T-helper 2 cell treated with Interferon-gamma antibody and Interleukin-4, amounts not matched to agents 100 ng/mL and 5 ng/mL, for 36 hours (primary cell): ENCODE measurements at regions not wholly inside any gene's neighbourhood (a gene's known extent, or its start where the extent isn't known, plus 50 kb on each side); places are given as distances from the start of the nearest gene placed in this dataset.

ENCODE experiments used
- intact Hi-C: fragments of 100-400 bp; cut with micrococcal nuclease; formaldehyde crosslinking; loops from one replicate; pipeline ENCODE4 v1.15.1; 2023

DNA sequence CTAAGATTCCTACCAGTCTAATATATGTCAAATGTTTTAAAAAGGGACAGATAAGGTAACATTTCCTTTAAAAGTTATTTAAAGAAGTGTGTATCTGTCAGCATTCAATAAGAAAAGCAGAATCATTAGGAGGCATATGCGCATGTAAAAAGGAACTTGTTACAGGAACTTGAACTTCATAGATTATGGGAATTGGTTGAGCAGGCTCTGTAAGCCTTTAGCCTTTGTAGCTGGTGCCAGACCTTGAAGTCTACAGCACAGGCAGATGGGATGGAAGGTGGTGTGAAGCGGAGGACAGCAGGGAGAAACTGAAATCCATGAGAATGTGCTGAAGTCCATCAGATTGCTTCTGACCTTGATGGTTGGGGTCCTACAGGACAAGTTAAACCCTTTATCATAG lies 138.3 kb upstream of the ST6GAL2 start:
- intact Hi-C loops = no loop called here

DNA sequence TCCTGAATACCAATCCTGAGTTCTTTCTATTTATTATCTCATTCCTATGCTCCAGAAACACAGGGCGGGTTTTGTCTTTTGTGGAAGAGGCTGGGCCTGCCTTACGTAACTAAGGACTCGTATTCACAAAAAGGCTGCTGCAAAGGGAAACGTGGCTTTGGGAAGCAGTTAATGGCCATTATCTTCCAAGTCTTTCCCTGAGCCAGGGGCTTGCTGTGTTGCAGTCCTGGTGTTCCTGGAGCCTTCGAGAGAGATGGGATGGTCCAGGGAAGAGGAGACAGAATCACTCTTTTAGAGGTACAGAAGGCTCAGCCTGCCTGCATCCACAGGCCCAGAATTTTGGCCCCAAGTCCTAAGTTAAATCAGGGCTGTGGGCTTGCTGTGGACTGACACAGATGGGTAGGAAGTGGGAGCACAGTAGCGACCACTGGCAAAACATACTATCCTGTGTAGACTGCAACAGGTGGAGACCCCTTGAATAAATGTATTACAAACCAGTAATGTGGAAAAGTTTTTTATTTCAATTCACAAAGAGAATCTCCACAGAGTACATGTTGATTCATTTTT lies 139.4 kb upstream of the ST6GAL2 start:
- intact Hi-C loops = no loop called here

DNA sequence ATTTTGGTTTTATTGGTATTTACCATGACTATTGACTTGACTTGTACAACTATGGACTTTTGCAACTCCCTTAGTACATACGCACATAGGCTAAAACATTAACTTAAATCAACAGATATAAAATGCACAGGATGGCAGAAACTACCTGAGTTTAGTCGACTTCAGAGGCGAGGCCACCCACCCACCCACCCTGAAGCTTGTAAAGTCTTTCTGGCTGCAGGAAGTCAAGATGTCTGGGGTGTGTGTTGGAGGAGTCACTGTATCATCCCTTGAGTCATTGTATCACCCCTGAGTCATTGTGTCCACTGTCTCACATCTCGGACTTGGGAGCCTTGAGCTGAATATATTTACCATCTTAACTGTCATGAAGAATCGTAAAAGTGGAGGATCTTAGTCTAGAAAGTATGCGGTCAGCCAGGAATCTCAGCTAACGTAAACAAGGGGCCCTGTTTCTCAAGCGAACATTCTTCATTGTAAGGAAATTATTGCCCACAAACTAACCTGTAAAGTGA lies 140.0 kb upstream of the ST6GAL2 start:
- intact Hi-C loops = no loop called here

DNA sequence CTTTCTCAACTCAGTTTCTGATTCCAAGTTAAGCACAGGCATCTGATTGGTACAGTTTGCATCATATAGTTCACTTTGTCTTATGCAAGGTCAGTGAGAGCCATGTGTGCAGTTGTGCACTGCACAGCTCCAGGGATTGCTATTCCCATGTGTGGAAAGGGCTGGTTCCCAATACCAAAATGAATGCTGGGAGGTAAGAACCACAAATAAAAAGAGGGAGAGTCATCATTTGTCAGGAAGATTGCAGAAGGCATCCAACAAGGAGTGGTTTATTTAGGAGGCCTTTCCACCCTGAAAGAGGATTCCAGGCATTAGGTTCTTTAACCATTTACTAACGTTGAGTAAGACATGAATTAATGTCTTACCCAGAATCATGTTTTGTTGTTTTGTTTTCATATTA lies 141.2 kb upstream of the ST6GAL2 start:
- intact Hi-C loops = no loop called here

DNA sequence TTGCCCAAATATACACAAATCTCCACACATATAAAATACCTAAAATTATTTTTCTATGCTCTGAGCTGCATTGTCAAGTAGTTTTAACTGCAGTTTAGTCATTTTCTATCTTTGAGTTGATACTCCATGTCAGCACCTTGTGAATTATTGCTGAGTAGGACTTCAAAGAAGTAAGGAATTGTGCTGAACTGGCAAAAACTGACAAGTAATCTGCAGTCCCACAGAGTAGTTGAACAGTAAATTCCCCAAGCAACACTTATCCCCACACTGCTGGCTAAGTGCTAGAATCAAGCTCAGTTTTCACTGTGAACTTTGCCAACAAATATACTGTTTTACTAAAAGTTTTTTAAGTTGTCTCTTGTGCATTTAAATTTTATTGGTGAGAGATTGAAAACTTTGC lies 141.8 kb upstream of the ST6GAL2 start:
- intact Hi-C loops = no loop called here

DNA sequence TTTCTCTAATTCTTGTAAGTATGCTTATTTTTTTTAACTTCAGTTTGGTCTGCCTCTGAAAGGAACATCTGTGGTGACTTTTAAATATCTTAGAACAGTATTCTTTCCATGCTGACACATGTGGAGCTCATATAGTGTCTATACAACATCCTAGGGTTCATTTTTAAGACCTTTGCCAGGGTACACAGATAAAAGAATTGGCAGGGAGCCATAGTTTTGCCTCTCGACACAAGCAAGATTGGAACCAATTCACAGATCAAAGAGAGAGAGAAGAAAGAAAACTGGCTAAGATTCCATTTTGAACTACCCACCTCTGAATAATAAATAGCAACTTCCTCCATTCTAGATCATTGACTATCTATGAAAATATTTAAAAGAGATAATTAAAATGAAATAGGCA lies 142.7 kb upstream of the ST6GAL2 start:
- intact Hi-C loops = no loop called here

DNA sequence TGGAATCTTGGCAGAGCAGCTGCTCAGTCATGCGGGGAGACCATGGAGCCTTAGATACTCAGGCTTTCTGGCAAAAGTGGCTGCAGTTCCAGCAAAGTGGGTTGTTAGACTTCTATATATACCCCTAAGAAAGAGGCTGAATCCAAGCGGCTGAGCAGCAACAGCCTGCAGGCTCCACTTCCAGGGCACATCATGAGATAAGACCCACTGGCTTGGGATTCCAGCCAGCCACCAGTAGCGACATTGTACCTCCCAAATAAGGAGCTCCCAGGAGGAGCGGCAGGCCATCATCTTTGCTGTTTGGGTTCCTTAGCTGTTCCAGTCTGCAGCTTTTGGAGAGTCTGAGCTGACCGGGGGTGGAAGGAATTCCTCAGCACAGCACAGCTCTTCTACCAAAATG lies 150.3 kb upstream of the ST6GAL2 start:
- intact Hi-C loops = no loop called here

DNA sequence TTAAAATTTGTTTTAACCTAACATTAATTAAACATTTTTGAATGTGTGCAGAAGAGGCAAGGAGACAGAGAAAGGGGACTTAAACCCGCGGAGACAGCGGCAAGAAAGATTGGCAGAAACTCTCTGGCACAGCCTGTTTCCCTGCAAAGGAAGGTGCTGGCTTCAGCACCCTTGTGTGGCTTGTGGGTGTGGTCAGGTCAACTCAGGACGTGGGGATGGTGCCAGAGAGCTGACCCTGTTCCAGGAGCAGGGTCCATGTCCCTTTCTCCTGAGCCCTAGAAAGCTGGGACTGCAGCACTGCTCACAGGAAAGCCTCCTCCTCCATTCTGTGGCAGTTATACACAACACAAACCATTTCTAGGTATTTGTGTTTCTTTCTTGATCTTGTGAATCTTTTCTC lies 176.2 kb upstream of the ST6GAL2 start:
- intact Hi-C loops = no loop called here

DNA sequence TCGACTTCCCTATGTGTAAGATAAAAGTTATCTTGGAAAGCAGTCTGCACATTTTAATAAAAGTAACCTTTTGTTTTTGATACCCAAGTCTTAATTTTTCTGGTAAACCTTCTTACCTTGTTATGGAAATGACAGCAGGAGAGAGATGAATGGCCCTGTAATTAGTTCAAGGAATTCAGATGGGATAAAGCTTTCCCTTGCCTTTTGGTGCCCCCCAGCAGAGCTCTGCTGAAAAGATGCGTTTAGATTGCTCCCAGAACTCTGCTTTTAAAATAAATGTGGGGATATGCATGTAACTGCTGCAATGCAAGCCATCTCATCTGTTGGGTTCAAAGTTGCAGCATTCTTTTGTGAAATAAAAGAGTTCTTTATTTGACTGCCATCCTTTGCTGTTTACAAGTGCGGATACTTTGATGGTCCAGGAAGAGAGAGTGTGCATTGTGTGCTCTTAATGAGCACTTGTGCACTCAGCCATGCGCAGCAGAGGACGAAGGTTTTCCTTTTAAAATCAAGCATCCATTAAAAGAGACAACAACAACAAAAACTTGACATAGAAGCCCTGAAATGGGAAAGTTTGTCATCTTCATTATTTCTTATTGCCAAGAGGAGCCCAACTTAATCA lies 176.7 kb upstream of the ST6GAL2 start:
- intact Hi-C loops = no loop called here

DNA sequence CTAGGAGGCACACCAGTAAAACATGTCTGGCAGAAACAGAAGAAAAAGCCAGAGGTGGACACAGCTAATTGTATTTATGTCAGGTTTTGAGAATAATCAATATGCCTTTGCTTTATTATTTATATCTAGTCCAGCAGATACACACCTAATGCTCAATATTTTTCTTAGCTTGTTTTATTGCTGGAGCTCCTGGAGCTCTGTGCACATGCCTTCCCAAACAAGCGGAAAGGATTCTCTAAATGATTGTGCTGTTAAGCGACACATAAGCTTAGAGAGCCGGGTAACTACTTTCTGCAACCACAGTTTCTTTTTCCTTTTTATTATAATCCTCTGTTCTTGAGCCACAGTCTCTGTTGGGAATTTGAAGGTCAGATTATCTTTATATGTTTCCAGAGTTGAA lies 177.3 kb upstream of the ST6GAL2 start:
- intact Hi-C loops = no loop called here

DNA sequence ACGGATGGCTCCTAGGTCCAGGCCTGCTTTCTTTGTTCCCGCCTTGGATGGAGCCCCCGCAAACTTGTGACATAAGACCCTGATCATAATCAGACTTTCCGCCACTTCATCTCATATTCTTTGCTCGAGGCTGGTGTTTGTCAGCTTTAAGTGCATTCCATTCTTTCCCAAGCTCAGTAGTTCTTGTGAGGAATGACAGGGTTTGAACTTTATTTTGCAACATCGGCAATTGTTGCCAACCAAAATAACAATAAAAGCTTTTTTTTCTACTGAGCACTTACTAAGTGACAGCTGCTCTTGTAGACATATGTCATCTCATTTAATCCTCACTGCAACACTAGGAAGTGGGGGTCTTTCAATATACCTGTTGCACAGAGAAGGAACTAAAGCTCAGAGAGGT lies 178.8 kb upstream of the ST6GAL2 start:
- intact Hi-C loops = no loop called here

DNA sequence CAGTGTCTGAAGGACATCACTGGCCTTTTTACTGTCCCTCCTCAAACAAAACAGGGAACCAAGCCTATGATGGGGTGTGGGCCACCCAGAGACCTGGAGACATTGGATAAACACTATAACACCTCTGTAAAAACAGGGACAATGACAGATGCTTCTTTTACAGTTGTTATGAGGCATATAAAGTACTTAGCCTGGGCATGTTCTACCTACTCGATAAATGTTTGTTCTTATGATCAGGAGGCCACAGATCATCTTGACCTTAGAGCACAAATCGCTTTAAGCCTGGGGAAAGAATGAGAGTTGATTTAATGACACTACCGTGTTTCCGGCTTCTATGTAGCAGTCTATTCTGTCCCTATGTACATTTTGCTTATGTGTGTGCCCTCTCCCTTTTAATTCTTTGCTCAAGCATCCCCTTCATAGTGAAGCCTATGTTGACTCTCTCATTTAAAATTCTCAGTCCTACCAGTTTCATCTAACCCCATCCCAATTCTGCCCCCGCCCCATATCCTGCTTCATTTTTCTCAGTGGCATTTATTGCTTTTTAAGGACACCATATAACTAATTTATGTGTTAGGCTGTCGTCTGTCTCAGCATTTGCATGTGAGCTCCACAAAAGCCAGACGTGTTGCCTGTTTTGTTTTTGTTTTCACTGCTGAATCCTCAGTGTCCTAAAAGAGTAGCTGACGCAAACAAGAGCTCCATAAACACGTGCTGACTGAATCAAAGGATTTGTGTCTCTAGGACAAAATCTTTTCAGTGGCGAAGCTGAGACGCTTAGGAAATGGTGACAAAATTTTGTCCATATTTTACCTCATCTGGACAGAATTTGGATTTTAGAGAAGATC lies 182.3 kb upstream of the ST6GAL2 start:
- intact Hi-C loops = no loop called here

DNA sequence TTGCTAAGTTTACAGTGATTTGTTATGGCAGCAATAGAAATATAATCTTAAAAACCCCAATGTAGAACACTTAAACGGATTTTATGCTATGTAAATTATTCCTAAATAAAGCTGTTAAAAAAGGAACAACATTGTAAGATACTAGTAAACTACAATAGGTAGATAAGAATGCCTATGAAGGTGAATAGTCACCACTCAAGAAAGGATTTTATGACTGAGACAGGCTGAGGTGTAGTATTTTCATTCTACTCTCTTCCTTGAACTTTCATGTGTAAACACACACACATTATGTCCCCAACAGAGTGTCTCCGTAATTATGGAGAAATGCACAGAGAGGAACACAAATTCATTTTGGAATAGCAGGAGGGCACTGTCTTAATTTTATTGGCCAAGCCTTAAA lies 183.9 kb upstream of the ST6GAL2 start:
- intact Hi-C loops = no loop called here

DNA sequence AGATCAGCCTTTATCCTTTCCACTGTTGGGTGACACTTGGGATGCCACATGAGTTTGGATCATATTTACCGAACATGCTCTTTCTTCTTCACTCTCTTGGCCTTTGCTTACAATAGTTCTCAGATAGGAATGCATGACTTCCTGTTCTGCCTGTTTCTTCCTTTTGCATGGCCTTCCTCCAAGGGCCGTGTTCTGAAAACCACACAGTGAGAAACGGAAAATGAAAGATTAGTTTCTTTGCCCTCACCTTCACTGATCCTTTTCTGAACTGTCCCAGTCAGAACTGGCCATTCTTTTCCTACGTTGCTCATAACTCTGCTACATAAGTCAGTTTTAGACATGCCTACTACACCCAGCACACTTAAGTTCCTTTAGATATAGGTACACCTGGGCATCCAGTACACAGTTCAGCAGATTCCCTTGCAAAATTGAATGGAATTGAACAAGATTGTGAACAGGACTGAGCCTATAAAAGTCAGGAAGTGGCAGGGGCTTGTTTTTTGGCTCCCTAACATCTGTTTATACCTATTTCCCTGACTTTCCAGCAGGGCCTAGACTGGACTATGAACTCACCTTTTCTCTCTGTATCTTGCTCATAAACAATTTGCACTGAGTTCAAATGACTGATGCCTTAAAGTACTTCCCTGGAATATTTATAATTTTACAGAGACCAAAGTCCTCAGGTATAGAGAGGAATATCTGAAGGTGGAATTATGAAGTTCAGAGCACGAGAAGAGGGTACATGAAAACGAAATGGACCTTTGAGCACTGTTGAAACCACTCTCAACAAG lies 186.4 kb upstream of the ST6GAL2 start:
- intact Hi-C loops = no loop called here

DNA sequence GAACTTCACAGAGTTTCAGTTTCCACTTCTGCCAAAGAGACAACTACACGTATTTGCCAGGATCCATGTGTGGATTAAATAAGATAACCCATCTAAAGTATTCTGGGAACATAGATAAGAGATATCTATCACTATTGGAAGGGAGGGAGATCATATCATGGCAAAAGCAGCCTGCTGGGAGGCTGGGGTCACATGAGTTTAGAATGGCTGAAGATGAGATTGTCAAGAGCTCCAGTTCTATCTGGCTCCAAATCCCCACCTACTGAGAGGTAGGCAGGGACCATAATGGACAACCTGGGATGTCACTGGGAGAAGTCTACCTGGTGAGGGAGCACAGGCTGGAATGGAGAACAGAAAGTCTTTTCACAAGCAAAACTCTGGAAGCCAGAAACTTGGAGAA lies 192.6 kb upstream of the ST6GAL2 start:
- intact Hi-C loops = no loop called here

DNA sequence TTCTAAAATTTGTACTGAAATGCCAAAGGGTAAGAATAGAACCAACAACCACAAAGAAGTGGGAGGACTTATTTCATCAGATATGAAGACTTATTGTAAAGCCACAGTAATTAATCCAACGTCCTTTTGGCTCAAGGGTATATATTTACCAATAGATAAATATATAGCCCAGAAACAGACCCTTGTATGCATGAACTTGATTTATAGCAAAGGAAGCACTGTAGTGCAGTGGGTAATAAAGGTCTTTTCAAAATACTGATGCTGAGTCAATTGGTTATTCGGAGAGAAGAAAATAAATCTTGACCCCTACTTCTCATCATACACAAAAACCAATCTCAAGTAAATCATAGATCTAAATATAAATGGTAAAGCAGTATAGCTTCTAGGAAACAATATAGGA lies 200.5 kb upstream of the ST6GAL2 start:
- intact Hi-C loops = no loop called here

DNA sequence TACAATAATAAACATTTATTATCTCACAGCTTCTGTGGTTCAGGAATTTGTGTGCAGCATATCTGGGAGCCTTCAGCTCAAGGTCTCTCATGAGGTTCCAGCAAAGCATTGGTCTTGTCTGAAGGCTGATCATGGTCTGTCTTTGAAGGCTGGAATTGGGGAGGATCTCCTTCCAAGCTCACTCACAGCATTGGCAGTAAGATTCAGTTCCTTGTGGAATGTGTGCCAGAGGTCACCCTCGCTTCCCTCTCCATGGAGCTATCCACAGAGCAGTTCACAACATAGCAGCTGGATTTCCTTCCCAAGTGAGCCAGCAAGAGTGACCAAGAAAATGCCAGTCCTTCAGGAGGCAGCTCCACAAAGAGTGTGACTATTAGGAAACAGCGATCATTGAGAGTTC lies 202.2 kb upstream of the ST6GAL2 start:
- intact Hi-C loops = no loop called here

DNA sequence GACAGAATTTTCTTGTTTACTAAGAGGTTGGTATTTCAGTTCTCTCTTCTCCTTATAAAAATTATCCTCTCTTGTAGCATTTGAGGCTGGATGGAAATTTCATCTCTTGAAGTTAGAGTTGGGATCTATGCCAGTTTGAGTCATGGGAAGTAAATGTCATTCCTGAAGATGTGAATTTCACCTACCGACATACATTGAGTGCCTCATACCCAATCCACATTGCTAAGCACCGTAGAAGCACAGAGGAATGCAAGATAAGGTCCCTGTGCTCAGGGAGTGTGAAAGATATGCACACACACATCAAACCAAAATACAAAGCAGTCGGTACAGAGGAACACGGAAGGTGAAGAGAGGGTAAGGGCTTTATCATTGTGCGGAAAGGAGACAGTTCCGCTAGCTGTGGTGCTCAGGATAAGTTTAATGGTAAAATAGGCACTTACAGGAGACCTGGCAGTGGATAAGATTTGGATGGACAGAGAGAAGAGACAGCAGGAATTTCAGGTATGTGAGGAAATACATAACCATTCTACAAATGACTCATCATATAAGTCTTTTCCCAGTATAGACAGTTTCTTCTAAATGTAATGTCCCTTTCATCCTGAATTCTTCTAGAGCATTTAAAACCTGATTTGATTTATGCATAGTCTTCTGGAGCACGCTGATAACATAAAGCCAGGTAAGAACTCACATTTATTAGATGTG lies 205.3 kb upstream of the ST6GAL2 start:
- intact Hi-C loops = no loop called here

DNA sequence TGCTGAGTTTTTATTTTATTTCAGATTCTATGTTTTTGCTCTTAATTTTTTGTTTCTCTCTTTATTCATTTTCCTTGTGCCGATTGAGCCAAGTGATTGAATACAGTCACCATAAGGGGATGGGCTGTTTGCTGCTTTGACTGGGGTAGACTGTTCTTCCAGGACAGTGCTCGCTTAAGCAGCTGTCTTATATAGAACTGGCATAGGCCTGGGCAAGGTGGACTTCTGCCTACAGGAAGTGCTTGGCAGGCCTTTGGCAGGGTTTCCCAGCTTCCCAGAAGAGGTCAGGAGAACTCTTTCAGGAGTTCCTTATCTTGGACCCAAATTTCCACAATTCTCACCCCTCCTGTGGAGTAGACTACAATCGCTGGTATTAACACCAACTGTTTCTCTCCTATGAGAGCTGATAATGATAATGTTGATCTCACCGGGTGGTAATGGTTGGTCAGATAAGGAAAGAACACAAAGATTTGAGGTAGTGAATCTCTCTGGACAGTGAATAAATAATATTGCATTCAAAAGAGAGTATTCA lies 207.5 kb upstream of the ST6GAL2 start:
- intact Hi-C loops = no loop called here

DNA sequence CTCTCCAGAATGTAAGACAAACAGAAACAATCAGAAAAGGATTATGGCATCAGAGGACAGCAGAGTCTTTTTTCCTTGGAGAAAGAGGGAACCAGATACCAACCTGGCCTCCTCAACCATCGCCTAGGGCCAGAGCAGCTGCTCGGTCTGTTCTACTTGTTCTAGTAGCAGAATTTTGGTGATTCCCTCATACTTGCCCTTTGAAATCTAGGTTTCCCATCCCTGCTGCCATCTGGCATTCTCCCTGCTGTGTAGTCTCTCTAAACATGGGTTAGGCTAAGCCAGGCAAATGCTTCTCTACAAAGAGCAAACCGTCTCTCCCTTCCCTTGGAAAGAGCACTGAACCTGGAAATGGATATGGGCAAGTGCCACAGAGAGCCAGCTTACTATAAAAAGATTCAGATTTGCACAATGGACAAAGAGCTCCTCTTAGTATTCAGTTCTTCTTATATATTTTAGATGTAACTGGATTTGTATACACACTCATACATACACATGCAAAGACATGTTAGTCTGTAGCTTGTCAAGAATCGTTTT lies 208.6 kb upstream of the ST6GAL2 start:
- intact Hi-C loops = no loop called here

DNA sequence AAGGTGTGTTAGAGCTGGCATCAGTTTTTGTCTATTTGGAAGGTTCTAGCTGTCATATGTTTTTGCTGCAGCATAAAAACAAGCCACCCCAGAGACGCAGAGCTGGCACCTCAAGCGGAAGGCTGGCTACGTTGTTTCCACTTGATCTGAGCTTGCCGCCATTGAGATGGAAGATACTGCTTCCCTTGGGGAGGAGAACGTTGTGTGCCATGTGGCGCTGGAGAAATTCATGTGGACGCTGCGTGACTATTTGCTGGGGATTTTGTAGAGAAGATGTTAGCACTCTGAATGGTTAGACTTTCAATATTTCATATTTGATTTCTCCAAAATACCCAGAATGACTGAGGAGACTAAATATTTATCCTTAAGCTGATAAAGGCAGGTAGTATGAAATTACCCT lies 216.2 kb upstream of the ST6GAL2 start:
- intact Hi-C loops = no loop called here
